ENCODE measurements at regions not wholly inside any gene's neighbourhood (a gene's known extent, or its start where the extent isn't known, plus 50 kb on each side); places are given as distances from the start of the nearest gene placed in this dataset.

DNA sequence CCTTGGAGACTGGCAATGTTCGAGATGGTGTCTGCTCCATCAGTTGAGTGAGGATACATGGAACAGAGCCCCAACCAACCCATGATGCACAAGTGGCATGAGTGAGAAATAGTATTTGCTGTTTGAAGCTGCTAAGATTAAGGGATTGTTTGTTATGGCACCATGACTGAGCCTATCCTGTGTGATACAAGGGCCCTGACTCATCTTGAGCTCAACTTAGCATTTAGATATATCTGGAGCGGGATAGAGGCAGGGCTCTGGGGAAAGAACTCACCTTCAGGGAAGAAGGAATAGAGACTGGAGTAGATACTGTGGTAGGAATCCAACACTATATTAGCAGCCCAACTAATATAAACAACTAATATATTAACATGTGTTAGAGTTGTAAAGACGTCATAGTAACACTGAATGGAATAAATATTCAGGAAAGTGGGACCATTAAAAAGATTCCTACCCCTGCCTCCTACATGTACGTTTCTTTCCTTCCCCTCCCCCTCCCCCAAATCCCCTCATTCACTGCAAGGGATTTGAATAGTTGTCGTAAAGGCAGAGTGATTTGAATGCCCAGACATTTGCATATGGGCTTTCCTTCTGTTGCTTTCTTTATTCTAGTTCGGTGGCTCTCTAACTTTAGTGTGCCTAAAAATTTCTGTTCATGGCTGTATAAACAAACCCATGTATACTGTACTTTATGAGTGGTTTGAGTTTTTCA, 106.6 kb upstream of the POU3F1 start:
- no peak overlapping the region for H3T11ph ChIP-seq (ENCODE audit: low read length)
- H2BK5ac ChIP-seq (ENCODE audit: insufficient read length, low read length): no peak overlapping the region
- H4K20me1 ChIP-seq (ENCODE audit: control insufficient read depth, insufficient read depth, insufficient read length): no peaks in the 10 kb centered on the region
- H4K5ac ChIP-seq (ENCODE audit: insufficient read length, low read depth, low read length): no peak overlapping the region
- no peak overlapping the region for H2BK20ac ChIP-seq (ENCODE audit: low read depth, low read length, poor library complexity, severe bottlenecking)
- Mint-ChIP-seq H3K36me3 (ENCODE audit: insufficient read depth in 1 of 3, low read depth in 3 of 3) (peaks cover 0 to 11% (median 5%) of the 10 kb centered on the region in 3 experiments; a peak in 5 of 7 replicates), H3K27me3 (ENCODE audit: low read depth) (peaks cover 35% of the 10 kb centered on the region), H3K27ac (no peak overlapping the region), H3K9me3 (peaks cover 8 to 11% of the 10 kb centered on the region in 2 experiments; a peak in 4 of 5 replicates), H3K4me3 (no peak overlapping the region; a peak in 1 of 5 replicates), H3K4me1 (peaks cover 33 to 37% of the 10 kb centered on the region in 2 experiments)
- DNase-seq: no peak
- no peaks in the 10 kb centered on the region for H3K9me3 ChIP-seq (ENCODE audit: control insufficient read depth, low read depth, low read length)
- H3K4ac ChIP-seq (ENCODE audit: low read depth, low read length): no peak overlapping the region
- no peak overlapping the region for H4K91ac ChIP-seq (ENCODE audit: insufficient read length, low read depth, low read length)
- H3K4me2 ChIP-seq (ENCODE audit: insufficient read depth, insufficient read length, low read length): no peak overlapping the region
- H3K79me1 ChIP-seq (ENCODE audit: insufficient read depth, low read depth, low read length, poor library complexity, severe bottlenecking): no peaks in the 10 kb centered on the region
- H2BK12ac ChIP-seq (ENCODE audit: insufficient read length, low read depth, low read length): no peak overlapping the region
- no peak overlapping the region for H3K56ac ChIP-seq (ENCODE audit: insufficient read length, low read depth, low read length)
- no peak overlapping the region for H2AK5ac ChIP-seq (ENCODE audit: insufficient read length, low read length)
- H2BK120ac ChIP-seq (ENCODE audit: low read depth, low read length, poor library complexity, severe bottlenecking): no peak overlapping the region
- peaks cover 4% of the 10 kb centered on the region; the same call in 1 of the 2 replicates for H3K4me1 ChIP-seq (ENCODE audit: insufficient read depth, low read length)
- no peak overlapping the region for H3K14ac ChIP-seq (ENCODE audit: insufficient read depth, low read length)
- H3K23me2 ChIP-seq (ENCODE audit: insufficient read length, low read depth, low read length, poor library complexity, severe bottlenecking): no peaks in the 10 kb centered on the region
- no peaks in the 10 kb centered on the region; the same call in 1 of the 2 replicates for H3K27me3 ChIP-seq (ENCODE audit: insufficient read depth, low read length)
- H3K79me2 ChIP-seq (ENCODE audit: insufficient read depth, low read length): 0 out of 2 replicates have a peak, but pooled peaks cover 2% of the 10 kb centered on the region
- H3K23ac ChIP-seq (ENCODE audit: insufficient read length, low read depth, low read length): no peak overlapping the region
- no peak overlapping the region for H3K9ac ChIP-seq (ENCODE audit: extremely low read depth, insufficient read length, low read length)
- no peak overlapping the region for H2AFZ ChIP-seq (ENCODE audit: low read length)
- H3K18ac ChIP-seq (ENCODE audit: insufficient read length, low read depth, low read length): no peak overlapping the region
- no peak overlapping the region for H3K27ac ChIP-seq (ENCODE audit: insufficient read length, low read depth, low read length)
- TF ChIP-seq, protein P1, sequence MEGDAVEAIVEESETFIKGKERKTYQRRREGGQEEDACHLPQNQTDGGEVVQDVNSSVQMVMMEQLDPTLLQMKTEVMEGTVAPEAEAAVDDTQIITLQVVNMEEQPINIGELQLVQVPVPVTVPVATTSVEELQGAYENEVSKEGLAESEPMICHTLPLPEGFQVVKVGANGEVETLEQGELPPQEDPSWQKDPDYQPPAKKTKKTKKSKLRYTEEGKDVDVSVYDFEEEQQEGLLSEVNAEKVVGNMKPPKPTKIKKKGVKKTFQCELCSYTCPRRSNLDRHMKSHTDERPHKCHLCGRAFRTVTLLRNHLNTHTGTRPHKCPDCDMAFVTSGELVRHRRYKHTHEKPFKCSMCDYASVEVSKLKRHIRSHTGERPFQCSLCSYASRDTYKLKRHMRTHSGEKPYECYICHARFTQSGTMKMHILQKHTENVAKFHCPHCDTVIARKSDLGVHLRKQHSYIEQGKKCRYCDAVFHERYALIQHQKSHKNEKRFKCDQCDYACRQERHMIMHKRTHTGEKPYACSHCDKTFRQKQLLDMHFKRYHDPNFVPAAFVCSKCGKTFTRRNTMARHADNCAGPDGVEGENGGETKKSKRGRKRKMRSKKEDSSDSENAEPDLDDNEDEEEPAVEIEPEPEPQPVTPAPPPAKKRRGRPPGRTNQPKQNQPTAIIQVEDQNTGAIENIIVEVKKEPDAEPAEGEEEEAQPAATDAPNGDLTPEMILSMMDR (conservative IDR thresholded peaks at IDR 0.05): no peak; the same call in 2 of the 3 replicates
- no peak overlapping the region for H4K8ac ChIP-seq (replicated peaks; ENCODE audit: insufficient read length, low read depth, low read length)
- H2BK15ac ChIP-seq (ENCODE audit: low read depth, low read length): no peak overlapping the region
- WGBS (ENCODE audit: extremely low coverage, insufficient read length, low lambda C conversion rate): no CpG with 5 or more reads among the region's 6 CpGs

All from H9 (cell line).